NCI-H2107 (cell line): ENCODE measurements at regions not wholly inside any gene's neighbourhood (a gene's known extent, or its start where the extent isn't known, plus 50 kb on each side); places are given as distances from the start of the nearest gene placed in this dataset.
"Not testable (repeated sequence)": the region's sequence is repeated elsewhere in the genome, so short reads cannot be mapped to it uniquely, and the experiment has no call there.

Experiments used
- DNase-seq: peaks from one replicate; lab custom pipeline; 2025; lab: John Stamatoyannopoulos, UW

GRCh38 chr3:124636863-124637296 lies 93.4 kb upstream of the UMPS start:
- no peak for DNase-seq

DNA sequence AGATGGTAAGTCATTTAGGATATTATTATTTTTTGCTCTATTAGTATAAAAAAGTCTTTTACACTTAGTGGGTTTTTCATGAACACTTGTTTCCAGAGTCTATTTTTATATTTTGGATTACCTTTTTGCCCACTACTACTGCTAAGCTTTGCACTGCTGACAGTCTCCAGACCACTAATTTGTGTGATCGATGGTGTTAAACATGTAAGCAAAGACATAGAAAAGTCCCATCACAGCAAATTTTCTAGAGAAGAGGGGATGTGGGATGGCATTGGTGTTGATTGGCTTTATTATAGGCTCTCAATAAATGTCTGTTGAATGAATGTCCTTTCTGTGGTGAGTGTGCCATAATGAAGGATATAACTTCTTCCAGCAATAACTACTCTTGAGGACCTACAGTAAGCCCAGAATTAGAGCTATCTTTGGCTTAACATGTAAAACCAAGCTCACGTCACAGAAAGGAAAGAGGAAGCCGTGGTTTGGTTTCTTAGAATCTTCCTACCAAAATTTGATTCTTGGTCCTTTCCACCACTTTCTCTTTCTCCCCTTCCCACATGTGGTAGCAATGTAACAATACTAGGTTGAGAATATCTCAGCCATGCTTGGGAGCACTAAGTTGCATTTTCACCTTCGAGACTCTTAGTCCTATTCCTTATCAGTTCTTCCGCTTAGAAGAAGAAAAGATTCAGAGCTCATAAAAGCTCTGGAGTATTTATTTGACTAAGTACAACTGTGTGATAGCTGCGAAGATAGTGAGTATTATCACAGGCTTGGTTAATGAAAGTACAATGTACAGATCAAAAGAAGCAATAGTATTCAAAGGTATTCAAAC lies 90.6 kb upstream of the UMPS start:
- DNase-seq: no peak

- DNase-seq: no peak
These were observed 89.5 kb upstream of the UMPS start for GRCh38 chr3:124640635-124641306.

- no peak for DNase-seq
These were observed 86.8 kb upstream of the UMPS start for GRCh38 chr3:124643453-124643852.

- not testable (repeated sequence) for DNase-seq
These were observed 84.1 kb upstream of the UMPS start for GRCh38 chr3:124646186-124646585.

DNA sequence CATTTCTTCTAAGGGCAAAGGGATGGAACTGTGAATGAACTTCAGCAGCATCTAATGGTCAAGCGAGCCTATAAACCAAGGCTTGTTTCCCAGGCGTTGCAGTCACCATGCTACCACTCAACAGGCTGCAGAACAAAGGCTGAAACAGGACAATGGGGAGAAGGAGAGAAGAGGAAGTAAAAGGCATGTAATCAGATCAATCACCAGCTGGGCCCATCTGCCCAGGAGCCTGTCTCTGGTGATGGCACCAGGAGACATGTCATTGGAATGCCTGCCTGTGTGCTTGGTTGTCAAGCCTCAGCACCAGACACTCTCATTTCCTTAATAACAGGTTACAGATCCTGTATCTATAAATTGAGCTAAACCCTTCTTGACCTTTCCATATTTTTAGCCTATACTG lies 81.7 kb upstream of the UMPS start:
- no peak for DNase-seq

GRCh38 chr3:124650798-124651197 lies 79.5 kb upstream of the UMPS start:
- no peak for DNase-seq

GRCh38 chr3:124651416-124651815 lies 78.8 kb upstream of the UMPS start:
- DNase-seq: not testable (repeated sequence)

- no peak for DNase-seq
These were observed 78.2 kb upstream of the UMPS start for GRCh38 chr3:124652009-124652408.

DNA sequence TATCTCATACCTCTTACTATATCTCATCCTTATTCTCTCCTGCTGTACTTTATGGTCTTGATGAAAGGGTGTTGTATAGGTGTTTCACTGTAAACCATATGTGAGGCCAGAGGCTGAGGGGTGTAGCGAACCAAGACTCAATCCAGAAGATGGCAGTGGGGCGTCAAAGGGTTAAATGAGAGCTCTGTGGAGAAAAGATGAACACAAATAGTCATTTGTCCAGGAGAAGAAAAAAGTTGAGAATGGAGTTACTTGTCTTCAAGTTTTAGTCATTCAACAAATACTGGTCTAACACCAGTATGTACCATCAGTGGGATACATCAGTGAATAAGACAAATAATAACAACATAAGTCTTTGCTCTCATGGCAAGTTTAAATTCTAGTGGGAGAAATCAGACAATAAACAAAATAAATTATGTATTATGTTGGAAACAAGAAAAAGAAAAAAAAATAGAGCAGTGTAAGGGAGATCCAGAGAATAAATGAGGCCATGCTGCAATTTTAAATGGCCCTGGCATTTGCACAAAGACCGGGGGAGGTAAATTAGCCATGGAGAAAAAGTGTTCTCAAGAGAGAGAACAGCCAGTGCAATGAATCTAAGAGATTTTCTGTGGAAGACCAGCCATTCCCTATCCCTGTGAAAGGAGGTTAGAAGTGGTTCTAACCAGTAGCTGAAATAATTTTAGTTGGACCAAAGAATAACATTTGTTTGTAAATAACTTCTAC lies 77.0 kb upstream of the UMPS start:
- no peak for DNase-seq

GRCh38 chr3:124653797-124654469 lies 76.3 kb upstream of the UMPS start:
- no peak for DNase-seq

DNA sequence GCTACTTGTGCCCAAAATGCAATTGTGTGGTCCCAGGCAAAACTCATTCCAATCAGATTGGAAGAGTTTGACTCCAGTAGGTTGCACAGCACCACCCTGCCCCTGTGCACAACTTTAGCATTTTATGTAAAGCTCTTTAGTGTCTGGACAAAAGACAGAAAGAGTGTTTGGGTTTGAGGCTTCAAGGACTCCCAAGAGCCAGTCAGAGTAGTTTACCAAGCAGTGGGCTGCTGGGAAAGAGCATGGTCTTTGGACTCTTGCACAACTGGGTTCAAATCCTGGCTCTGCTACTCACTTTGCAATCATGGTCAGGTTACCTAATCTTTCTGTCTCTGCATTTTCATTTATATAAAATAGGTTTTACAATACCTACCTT lies 75.8 kb upstream of the UMPS start:
- DNase-seq: no peak

DNA sequence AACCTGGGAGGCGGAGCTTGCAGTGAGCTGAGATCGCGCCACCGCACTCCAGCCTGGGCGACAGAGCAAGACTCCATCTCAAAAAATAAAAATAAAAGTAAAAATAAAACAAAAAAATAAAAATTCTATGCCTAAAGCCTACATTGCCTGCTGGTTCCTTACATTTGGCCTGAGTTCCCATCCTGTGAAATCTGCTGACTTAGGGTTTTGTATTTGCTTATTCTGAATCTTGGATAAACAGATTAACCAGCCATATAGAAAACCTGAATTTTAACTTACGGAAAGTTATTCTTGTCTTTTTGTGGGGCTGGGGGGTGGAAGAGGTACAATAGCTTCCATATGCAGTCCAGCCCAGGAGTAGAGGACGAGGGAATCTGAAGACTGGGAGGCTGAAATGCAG lies 73.7 kb upstream of the UMPS start:
- no peak for DNase-seq

DNA sequence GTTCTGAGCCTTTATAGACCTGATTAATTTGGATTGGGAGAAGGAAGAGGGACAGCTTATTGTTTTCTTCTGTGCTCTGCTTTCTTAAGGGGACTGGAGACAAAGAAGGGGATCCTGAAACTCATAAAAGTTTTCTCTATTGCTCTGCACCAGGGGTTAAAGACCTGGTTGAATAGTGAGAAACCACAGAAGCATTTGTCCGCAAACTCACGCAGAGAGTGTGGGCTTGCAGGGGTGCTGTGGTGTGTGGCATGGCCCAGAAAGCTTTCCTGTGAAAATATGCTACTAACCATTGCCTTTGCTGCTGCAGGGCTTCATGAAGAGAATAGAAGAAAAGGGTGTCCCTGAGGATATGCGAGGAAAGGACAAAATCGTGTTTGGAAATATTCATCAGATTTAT lies 73.1 kb upstream of the UMPS start:
- DNase-seq: no peak

DNA sequence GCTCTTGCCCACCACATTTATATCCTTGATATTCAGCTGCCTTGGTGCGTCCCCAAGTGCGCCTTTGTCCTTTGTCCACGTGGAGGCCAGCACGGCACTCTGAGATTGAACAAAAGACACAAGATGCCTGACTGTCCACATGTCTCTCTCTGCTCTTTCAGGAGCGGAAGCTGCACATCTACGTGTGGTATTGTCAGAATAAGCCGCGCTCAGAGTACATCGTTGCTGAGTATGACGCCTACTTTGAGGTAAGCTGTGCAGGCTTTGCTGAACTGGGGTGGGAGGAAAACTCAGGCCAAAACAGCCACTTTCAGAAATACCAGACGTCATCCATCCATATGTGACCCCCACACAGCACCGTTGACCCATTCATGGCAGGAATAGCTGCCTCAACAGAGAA lies 72.0 kb upstream of the UMPS start:
- no peak for DNase-seq

DNA sequence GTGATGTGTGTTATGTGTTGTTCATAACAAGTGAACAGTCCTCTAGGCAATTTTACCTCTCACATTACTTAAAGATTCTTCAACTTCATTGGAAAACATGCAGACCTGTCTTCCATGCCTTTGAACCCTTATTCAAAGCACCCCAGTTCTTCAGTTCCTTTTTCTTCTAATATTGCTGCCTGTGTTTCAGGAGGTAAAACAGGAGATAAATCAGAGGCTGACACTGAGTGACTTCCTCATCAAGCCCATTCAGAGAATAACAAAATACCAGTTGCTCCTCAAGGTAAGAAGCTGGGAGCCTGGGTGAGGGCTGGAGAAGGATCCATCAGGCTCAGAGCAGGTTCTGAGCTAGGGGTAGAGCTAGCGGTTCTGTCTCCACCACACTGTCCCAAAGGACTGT lies 71.1 kb upstream of the UMPS start:
- DNase-seq: no peak

- no peak for DNase-seq
These were observed 69.7 kb upstream of the UMPS start for GRCh38 chr3:124660599-124660998.

- DNase-seq: no peak
These were observed 66.6 kb upstream of the UMPS start for GRCh38 chr3:124663690-124664089.

DNA sequence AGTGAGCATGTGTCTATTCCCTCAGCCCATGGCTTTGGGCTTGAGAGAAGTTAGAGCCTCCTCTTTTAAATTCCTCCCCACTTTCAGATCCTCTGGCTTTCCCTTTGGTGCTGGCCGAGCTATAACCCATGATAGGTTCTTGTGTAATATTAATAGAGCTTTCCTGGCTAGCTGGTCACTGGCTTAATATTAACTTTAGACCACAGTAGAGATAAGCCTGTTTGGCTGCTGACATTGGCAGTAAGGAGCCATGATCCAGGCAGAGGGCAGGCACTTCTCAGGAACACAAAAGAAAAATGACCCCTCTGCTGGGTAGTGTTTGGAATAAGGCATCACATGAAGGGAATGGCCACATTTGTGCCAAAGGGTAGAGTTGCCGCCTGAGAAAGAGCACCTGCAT lies 65.4 kb upstream of the UMPS start:
- no peak for DNase-seq

DNA sequence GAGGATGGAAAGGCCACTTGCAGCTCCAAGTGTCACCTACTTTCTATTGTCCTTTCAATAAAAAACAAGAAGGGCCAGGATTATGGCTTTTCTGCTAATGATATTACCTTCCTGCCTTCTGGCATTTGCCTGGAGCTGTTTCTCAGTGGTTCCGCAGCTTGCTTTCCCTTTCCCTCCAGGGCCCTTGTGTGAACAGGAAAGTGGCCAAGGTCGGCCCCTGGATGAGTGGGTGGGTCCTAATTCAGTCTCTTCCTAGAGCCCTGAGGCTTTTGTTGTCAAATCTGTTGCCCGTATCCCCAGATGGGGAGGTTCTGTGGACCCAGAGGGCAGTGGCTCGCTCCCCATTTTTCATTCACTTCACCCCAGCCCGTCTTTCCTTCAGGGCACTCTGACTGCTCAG lies 64.2 kb upstream of the UMPS start:
- DNase-seq: no peak

DNA sequence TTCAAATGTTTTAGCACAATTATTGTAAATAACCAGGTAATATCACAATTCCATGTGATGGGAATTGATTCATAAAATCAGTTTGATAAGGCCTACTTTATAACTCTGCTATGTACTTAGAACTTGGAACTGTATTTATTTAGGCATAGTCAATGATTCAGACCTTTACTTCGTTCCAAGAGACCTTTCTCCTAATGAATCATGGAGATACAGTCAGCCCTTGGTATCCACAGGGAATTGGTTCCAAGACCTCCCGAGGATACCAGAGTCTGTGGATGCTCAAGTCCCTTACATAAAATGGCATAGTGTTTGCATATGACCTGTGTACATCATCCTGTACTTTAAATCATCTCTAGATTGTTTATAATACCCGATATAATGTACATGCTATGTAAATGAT lies 60.8 kb upstream of the UMPS start:
- DNase-seq: no peak

DNA sequence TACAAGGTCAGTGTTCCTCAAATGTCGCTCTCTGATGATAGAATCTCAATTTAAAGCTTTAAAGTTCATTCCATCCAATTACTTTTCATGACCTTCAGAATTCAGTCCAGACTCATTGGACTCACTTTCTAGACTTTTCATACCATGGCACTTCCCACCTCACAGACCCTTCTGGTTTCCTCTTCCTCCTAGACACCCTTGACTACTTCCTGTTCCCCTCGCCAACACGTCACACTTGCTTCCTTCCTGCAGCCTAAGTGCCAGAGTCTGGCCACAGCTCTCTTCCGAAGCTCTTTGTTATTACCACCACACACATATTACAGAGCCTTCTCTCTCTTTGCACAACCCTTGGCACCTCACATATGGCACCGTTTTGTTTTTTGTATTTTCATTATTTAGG lies 59.1 kb upstream of the UMPS start:
- no peak for DNase-seq

- DNase-seq: no peak
These were observed 55.9 kb upstream of the UMPS start for GRCh38 chr3:124674336-124674735.
